GM23338 (cell line): ENCODE measurements at regions not wholly inside any gene's neighbourhood (a gene's known extent, or its start where the extent isn't known, plus 50 kb on each side); places are given as distances from the start of the nearest gene placed in this dataset.

Experiments
- CREB1 ChIP-seq: fragments of 250-450 bp; sonication (Bioruptor Pico); IDR thresholded peaks from 2 replicates; pipeline ENCODE4 v1.5.0; 2020; ENCODE audit warnings: low read depth, mild to moderate bottlenecking, moderate library complexity
- EZH2 ChIP-seq: fragments of 200-600 bp; sonication (generic); IDR thresholded peaks from one replicate; pipeline ENCODE4 v1.8.0; 2017; ENCODE audit warnings: antibody characterized with exemption, mild to moderate bottlenecking, low read depth; ENCODE audit not compliant: unreplicated experiment
- EZH2phosphoT487 ChIP-seq: fragments of 200-600 bp; sonication (generic); IDR thresholded peaks from one replicate; pipeline ENCODE4 v1.8.1; 2018; ENCODE audit warnings: antibody characterized with exemption; ENCODE audit not compliant: unreplicated experiment
- JUNB ChIP-seq: IDR thresholded peaks from one replicate; pipeline ENCODE4 v1.6.1; 2016; ENCODE audit warnings: antibody characterized with exemption; ENCODE audit not compliant: unreplicated experiment
- NANOG ChIP-seq: IDR thresholded peaks from 2 replicates; pipeline ENCODE4 v1.6.1; 2016; ENCODE audit warnings: antibody characterized with exemption, borderline replicate concordance
- POLR2AphosphoS5 ChIP-seq: IDR thresholded peaks from 2 replicates; pipeline ENCODE4 v1.6.1; 2016; ENCODE audit warnings: antibody characterized with exemption, low read depth
- STAT1 ChIP-seq: IDR thresholded peaks from one replicate; pipeline ENCODE4 v1.6.1; 2016; ENCODE audit warnings: antibody characterized with exemption; ENCODE audit not compliant: unreplicated experiment
- TF ChIP-seq, protein P1 (sequence below), 2 experiments: fragments of 200-600 bp in 1 of 2; sonication (generic) in 1 of 2; conservative IDR thresholded peaks; 2 replicates each; pipeline versions ENCODE4 v1.5.1 to v1.6.1; 2016 to 2017; ENCODE audit warnings: antibody characterized with exemption in 2 of 2, low read depth in 2 of 2, mild to moderate bottlenecking in 2 of 2, moderate library complexity in 1 of 2
- TF ChIP-seq, protein P2 (sequence below): IDR thresholded peaks from one replicate; pipeline ENCODE4 v1.6.1; 2018; ENCODE audit warnings: antibody characterized with exemption; ENCODE audit not compliant: unreplicated experiment
- TF ChIP-seq, protein P3 (sequence below): IDR thresholded peaks from 2 replicates; pipeline ENCODE4 v1.6.1; 2016; ENCODE audit warnings: antibody characterized with exemption

DNA sequence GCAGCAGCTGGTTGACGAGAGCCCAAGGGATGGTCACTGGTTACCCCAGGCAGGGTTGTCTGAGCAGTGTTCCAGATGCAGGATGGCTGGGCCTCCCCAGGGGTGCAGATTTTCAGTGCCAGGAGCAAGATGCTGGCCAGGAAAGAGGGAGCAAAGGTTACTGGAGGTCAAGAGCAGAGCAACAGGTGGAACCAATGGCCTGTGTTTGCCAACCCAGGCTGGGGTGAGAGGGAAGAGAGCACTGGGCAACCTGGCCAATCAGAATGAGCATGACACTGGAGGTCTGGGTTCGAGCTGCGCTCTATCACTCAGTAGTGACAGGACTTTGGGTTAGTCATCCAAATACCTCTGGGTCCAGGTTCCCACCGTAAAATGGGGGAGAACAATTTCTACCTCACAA lies 90.6 kb upstream of the TLE3 start:
- TF ChIP-seq POLR2AphosphoS5 (no peak), EZH2phosphoT487 (no peak), EZH2 (no peak), STAT1 (no peak), CREB1 (CRISPR knock-in tag) (no peak), JUNB (no peak), NANOG (no peak)
- TF ChIP-seq, protein P1, sequence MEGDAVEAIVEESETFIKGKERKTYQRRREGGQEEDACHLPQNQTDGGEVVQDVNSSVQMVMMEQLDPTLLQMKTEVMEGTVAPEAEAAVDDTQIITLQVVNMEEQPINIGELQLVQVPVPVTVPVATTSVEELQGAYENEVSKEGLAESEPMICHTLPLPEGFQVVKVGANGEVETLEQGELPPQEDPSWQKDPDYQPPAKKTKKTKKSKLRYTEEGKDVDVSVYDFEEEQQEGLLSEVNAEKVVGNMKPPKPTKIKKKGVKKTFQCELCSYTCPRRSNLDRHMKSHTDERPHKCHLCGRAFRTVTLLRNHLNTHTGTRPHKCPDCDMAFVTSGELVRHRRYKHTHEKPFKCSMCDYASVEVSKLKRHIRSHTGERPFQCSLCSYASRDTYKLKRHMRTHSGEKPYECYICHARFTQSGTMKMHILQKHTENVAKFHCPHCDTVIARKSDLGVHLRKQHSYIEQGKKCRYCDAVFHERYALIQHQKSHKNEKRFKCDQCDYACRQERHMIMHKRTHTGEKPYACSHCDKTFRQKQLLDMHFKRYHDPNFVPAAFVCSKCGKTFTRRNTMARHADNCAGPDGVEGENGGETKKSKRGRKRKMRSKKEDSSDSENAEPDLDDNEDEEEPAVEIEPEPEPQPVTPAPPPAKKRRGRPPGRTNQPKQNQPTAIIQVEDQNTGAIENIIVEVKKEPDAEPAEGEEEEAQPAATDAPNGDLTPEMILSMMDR (conservative IDR thresholded peaks at IDR 0.05; ENCODE audit: low read depth in 2 of 2) = no peak
- TF ChIP-seq, protein P2, sequence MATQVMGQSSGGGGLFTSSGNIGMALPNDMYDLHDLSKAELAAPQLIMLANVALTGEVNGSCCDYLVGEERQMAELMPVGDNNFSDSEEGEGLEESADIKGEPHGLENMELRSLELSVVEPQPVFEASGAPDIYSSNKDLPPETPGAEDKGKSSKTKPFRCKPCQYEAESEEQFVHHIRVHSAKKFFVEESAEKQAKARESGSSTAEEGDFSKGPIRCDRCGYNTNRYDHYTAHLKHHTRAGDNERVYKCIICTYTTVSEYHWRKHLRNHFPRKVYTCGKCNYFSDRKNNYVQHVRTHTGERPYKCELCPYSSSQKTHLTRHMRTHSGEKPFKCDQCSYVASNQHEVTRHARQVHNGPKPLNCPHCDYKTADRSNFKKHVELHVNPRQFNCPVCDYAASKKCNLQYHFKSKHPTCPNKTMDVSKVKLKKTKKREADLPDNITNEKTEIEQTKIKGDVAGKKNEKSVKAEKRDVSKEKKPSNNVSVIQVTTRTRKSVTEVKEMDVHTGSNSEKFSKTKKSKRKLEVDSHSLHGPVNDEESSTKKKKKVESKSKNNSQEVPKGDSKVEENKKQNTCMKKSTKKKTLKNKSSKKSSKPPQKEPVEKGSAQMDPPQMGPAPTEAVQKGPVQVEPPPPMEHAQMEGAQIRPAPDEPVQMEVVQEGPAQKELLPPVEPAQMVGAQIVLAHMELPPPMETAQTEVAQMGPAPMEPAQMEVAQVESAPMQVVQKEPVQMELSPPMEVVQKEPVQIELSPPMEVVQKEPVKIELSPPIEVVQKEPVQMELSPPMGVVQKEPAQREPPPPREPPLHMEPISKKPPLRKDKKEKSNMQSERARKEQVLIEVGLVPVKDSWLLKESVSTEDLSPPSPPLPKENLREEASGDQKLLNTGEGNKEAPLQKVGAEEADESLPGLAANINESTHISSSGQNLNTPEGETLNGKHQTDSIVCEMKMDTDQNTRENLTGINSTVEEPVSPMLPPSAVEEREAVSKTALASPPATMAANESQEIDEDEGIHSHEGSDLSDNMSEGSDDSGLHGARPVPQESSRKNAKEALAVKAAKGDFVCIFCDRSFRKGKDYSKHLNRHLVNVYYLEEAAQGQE = no peak
- TF ChIP-seq, protein P3, sequence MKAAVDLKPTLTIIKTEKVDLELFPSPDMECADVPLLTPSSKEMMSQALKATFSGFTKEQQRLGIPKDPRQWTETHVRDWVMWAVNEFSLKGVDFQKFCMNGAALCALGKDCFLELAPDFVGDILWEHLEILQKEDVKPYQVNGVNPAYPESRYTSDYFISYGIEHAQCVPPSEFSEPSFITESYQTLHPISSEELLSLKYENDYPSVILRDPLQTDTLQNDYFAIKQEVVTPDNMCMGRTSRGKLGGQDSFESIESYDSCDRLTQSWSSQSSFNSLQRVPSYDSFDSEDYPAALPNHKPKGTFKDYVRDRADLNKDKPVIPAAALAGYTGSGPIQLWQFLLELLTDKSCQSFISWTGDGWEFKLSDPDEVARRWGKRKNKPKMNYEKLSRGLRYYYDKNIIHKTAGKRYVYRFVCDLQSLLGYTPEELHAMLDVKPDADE = no peak
